Lower leg skin (tissue), 4 donors: ENCODE measurements at regions not wholly inside any gene's neighbourhood (a gene's known extent, or its start where the extent isn't known, plus 50 kb on each side); places are given as distances from the start of the nearest gene placed in this dataset.

ENCODE experiments used
- DNase-seq, 2 donors: peaks; one replicate each; pipeline ENCODE4 v3.0.0-alpha.2; 2019; ENCODE audit warnings: low spot score in 2 of 2
- H3K4me3 ChIP-seq: fragments of 200-600 bp; sonication (generic); 2 replicates; pipeline ENCODE4 v1.5.1; 2017; ENCODE audit warnings: mild to moderate bottlenecking, low read depth; ENCODE audit not compliant: poor library complexity, severe bottlenecking
- POLR2A ChIP-seq, 2 donors: fragments of 450-650 bp; IDR thresholded peaks; one replicate each; pipeline ENCODE4 v1.6.1; 2016 to 2017; ENCODE audit warnings: antibody characterized with exemption in 2 of 2, mild to moderate bottlenecking in 1 of 2, moderate library complexity in 1 of 2
- WGBS, 2 donors: methylation state at CpG; one replicate each; pipeline ENCODE4 v1.1.5; 2018; 5-methylcytosine and 5-hydroxymethylcytosine counted together
- intact Hi-C: fragments of 100-400 bp; cut with DNase I; formaldehyde crosslinking; loops from one replicate; pipeline ENCODE4 v1.15.0; 2023; ENCODE audit warnings: low total_unique reads
- TF ChIP-seq, protein P1 (sequence below), 3 donors: fragments of 450-650 bp; IDR thresholded peaks; one replicate each; pipeline ENCODE4 v1.5.1; 2016; ENCODE audit warnings: antibody characterized with exemption in 3 of 3, mild to moderate bottlenecking in 3 of 3, moderate library complexity in 2 of 3

DNA sequence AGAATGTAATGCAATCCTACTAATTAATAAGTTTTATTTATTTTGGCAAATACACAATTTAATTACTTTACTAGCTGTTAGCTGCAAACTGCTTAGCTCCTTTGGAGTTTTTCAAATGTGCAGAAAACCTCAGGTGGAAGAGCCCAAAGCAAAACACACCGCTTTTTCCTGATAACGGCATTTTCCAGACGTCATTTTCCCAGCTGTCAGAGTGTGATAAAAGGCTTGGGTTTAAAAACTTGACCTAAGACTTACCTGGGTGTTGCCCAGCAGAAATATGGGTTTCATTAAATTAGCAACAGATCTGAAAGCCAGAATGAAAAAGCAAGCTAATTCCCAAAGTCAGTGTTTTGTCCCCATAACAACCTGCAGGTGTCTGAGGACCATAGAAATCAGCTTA lies 204.0 kb upstream of the HMCN1 start:
- TF ChIP-seq POLR2A (IDR thresholded peaks at IDR 0.05): no peak
- TF ChIP-seq, protein P1, sequence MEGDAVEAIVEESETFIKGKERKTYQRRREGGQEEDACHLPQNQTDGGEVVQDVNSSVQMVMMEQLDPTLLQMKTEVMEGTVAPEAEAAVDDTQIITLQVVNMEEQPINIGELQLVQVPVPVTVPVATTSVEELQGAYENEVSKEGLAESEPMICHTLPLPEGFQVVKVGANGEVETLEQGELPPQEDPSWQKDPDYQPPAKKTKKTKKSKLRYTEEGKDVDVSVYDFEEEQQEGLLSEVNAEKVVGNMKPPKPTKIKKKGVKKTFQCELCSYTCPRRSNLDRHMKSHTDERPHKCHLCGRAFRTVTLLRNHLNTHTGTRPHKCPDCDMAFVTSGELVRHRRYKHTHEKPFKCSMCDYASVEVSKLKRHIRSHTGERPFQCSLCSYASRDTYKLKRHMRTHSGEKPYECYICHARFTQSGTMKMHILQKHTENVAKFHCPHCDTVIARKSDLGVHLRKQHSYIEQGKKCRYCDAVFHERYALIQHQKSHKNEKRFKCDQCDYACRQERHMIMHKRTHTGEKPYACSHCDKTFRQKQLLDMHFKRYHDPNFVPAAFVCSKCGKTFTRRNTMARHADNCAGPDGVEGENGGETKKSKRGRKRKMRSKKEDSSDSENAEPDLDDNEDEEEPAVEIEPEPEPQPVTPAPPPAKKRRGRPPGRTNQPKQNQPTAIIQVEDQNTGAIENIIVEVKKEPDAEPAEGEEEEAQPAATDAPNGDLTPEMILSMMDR (IDR thresholded peaks at IDR 0.05): no peak
- DNase-seq: no peak
- intact Hi-C loops: no loop called here
- 79 to 83% methylated on average over 3 of the region's 3 CpGs for WGBS, 2 donors
- H3K4me3 ChIP-seq: no peak overlapping the region

DNA sequence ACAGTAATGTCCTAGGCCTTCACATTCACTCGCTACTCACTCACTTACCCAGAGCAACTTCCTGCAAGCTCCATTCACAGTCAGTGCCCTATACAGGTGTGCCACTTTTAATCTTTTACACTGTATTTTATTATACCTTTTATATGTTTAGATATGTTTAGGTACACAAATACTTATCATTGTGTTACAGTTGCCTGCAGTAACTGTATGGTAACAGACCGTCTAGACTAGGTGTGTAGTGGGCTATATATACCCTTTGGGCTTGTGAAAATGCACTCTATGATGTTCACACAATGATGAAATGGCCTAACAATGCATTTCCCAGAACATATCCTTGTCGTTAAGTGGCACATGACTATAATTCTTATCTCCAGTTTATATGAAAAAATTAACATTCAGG lies 204.5 kb upstream of the HMCN1 start:
- intact Hi-C loops: no loop called here
- WGBS, 2 donors: 87% methylated on average over 3 of the region's 3 CpGs
- TF ChIP-seq, protein P1 (IDR thresholded peaks at IDR 0.05): no peak
- TF ChIP-seq POLR2A (IDR thresholded peaks at IDR 0.05): no peak
- no peak overlapping the region for H3K4me3 ChIP-seq
- DNase-seq: no peak

DNA sequence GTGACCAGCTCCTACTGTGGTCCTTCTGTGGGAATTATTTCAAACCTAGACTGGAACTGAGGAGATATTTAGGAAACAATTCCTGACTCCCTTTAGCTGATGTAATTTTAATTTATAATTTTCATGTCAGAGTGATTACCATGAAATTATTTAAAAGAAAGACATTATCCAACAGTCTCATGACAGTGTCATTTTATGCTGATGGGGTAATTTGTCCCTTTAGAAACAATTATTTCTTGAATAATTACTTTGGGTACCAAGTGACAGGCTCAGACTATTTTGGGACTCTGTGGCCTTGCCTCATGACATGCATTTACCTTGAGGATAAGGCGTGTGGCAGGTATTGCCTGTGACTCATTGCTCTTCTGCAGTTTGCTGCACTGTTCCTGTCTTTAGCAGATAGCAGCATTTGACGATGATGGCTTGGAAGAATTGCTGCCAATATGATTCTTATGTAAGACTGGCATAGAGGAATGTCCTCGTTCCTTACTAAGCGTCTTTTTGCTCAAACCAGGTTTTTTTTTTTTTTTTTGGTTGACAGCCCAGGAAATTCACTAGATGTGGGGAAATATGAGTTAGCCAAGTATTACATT lies 206.0 kb upstream of the HMCN1 start:
- 34 to 40% methylated on average over 4 of the region's 4 CpGs for WGBS, 2 donors
- DNase-seq: peak in 1 of 2 donors; percentile 27
- TF ChIP-seq, protein P1 (IDR thresholded peaks at IDR 0.05): no peak
- TF ChIP-seq POLR2A (IDR thresholded peaks at IDR 0.05): no peak
- H3K4me3 ChIP-seq: no peak overlapping the region
- intact Hi-C loops: no loop called here

DNA sequence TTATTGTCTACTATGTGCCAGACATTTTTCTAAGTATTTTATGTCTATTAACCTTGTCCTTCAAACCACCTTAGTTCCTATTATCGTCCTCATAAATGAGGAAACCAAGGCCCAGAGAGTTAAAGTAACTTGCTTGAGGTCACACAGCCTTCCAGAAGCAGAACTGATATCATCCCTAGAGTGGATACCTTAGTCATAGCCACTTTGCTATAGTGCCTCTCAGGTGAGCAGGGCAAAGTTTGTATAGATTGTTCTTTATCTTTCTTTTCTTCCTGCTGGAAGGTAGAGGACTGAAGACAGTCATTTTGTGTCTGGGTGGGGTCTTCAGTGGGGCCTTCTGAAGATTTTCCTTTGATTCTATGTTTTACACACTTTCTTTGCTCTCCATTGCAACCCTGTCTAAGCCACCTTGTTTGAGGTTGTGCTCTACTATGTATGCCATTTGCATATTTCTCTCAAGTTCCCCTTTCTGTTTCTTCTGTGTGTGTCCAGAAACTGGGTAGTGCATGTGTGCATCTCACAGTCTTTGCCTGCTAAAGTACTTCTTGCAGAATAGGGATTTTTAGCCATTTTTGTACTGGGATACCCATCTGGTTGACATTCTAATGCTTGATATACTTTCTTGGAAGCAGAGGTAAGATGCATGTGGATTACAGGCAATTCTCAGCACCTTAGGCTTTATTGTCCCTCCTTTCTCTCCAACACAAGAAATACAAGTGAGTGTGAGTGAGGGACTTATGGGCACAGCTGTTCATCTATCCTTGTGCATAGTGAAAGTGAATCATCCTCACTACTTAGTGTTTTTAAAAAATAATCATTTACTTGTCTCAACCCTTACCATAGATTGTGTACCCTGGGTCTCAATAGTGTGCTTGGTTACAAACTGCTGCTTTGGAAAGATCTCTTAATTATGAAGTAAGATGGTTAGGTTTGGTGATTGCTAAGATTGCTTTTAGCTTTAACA lies 207.6 kb upstream of the HMCN1 start:
- TF ChIP-seq, protein P1 (IDR thresholded peaks at IDR 0.05): no peak
- no peak for TF ChIP-seq POLR2A (IDR thresholded peaks at IDR 0.05)
- WGBS, 2 donors: 83 to 89% methylated on average over 1 of the region's 1 CpG
- DNase-seq: no peak
- no peak overlapping the region for H3K4me3 ChIP-seq
- intact Hi-C loops: no loop called here

DNA sequence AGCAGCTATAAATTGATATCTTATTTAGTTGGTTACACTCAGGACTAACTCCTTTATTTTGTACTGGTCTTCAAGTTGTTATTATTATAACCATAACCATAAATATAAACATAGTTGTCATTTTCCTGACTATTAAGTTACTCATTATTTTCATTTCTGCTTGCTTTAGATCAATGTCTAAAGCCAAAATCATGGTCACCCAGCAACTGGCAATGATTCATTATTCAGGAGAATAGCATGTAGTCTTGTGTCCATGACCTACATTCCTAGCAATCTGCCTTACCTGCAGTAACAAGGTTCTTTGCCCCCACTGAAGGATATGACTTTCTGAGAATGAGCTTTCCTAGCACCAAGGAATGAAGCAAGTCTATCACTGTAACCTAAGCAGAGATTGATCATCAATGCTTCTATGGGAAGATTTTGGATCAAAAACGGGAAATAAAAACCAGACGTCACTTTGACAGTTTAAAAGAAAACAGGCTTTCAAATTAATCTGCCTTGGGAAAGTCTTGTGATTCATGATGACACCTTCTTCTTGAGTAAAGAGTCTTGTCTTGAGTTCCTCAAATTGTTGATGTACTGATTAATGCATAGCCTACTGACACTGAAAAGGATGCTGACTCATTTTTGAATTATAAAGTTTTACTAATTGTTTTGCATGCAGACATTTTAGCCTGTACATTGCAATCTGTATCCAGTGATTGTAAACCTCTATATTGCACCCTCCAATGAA lies 203.3 kb upstream of the IVNS1ABP start:
- 37 to 47% methylated on average over 2 of the region's 2 CpGs for WGBS, 2 donors
- DNase-seq: no peak
- H3K4me3 ChIP-seq: no peak overlapping the region
- TF ChIP-seq POLR2A (IDR thresholded peaks at IDR 0.05): no peak
- TF ChIP-seq, protein P1 (IDR thresholded peaks at IDR 0.05): no peak
- intact Hi-C loops: no loop called here
